ENCODE measurements at regions not wholly inside any gene's neighbourhood (a gene's known extent, or its start where the extent isn't known, plus 50 kb on each side); places are given as distances from the start of the nearest gene placed in this dataset.
"Not testable (repeated sequence)": the region's sequence is repeated elsewhere in the genome, so short reads cannot be mapped to it uniquely, and the experiment has no call there.

GRCh38 chr19:28301961-28302360 lies 911.0 kb downstream of the UQCRFS1 start:
- DNase-seq, result no peak

- DNase-seq, result no peak
These were observed 911.5 kb downstream of the UQCRFS1 start for GRCh38 chr19:28301463-28301862.

- DNase-seq, result no peak
These were observed 913.3 kb downstream of the UQCRFS1 start for GRCh38 chr19:28299649-28300048.

- DNase-seq, result no peak
These were observed 915.3 kb downstream of the UQCRFS1 start for GRCh38 chr19:28297586-28298157.

- DNase-seq, result no peak
These were observed 915.9 kb downstream of the UQCRFS1 start for GRCh38 chr19:28297036-28297435.

GRCh38 chr19:28296506-28296905 lies 916.4 kb downstream of the UQCRFS1 start:
- no peak for DNase-seq

- not testable (repeated sequence) for DNase-seq
These were observed 918.0 kb downstream of the UQCRFS1 start for GRCh38 chr19:28294975-28295374.

- no peak for DNase-seq
These were observed 918.6 kb downstream of the UQCRFS1 start for GRCh38 chr19:28294395-28294794.

- no peak for DNase-seq
These were observed 919.3 kb downstream of the UQCRFS1 start for GRCh38 chr19:28293685-28294084.

GRCh38 chr19:28292822-28293500 lies 920.0 kb downstream of the UQCRFS1 start:
- DNase-seq, result no peak

- DNase-seq, result no peak
These were observed 921.1 kb downstream of the UQCRFS1 start for GRCh38 chr19:28291874-28292273.

- no peak for DNase-seq
These were observed 921.8 kb downstream of the UQCRFS1 start for GRCh38 chr19:28290963-28291657.

GRCh38 chr19:28289295-28290063 lies 923.5 kb downstream of the UQCRFS1 start:
- no peak for DNase-seq

- no peak for DNase-seq
These were observed 924.2 kb downstream of the UQCRFS1 start for GRCh38 chr19:28288572-28289264.

- no peak for DNase-seq
These were observed 927.0 kb downstream of the UQCRFS1 start for GRCh38 chr19:28285917-28286316.

GRCh38 chr19:28285078-28285477 lies 927.9 kb downstream of the UQCRFS1 start:
- DNase-seq, result no peak

GRCh38 chr19:28284389-28284788 lies 928.6 kb downstream of the UQCRFS1 start:
- DNase-seq, result no peak

GRCh38 chr19:28283592-28283991 lies 929.4 kb downstream of the UQCRFS1 start:
- DNase-seq, result no peak

GRCh38 chr19:28281676-28282075 lies 931.3 kb downstream of the UQCRFS1 start:
- no peak for DNase-seq

GRCh38 chr19:28264556-28264955 lies 948.4 kb downstream of the UQCRFS1 start:
- DNase-seq, result no peak

- no peak for DNase-seq
These were observed 954.1 kb downstream of the UQCRFS1 start for GRCh38 chr19:28258829-28259228.

GRCh38 chr19:28257396-28257795 lies 955.6 kb downstream of the UQCRFS1 start:
- DNase-seq, result no peak

GRCh38 chr19:28247243-28247642 lies 965.7 kb downstream of the UQCRFS1 start:
- DNase-seq, result no peak
